ENCODE measurements at regions not wholly inside any gene's neighbourhood (a gene's known extent, or its start where the extent isn't known, plus 50 kb on each side); places are given as distances from the start of the nearest gene placed in this dataset.
A peak's percentile ranks its signal among the peaks of the same experiment; 100 is the strongest.

DNA sequence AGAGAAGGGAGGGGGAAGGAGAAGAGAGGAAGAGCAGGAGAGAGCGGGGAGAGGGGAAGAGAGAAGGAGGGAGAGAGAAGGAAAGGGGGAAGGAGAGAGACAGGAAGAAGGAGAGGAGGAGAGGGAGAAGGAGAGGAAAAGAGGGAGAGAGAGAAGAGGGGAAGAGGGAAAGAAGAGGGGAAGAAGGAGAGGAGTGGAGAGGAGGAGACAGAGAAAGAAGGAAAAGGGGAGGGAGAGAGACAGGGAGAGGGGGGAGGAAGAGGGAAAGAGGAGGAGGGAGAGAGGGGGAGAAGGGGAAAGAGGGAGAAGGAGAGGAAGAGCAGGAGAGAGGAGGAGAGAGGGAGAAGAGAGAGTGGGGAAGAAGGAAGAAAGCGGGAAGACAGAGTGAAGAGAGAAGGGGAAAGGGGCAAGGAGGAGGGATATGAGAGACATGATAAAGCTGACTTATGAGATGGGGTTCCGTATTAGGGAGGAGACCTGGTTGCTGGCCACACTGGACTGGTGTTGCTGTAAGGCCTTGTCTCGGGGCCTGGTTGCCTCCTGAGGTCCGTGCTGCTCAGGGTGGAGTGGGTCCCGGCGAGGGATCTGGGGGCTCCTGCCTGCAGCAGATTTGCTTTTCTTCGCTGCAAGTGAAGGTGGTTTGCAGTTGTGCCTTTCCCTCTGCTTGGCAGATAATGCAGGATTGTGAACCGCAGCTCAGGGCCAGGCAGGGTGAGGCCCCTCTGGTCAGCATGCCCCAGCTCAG is 139.5 kb downstream of the TEX29 start:
- Mint-ChIP-seq H3K9me3 (ENCODE audit: unreplicated experiment) (peaks cover 2% of the 10 kb centered on the region), H3K4me1 (ENCODE audit: low read depth, unreplicated experiment) (no peaks in the 10 kb centered on the region), H3K36me3 (ENCODE audit: low read depth, unreplicated experiment) (peaks cover 2% of the 10 kb centered on the region), H3K4me3 (ENCODE audit: unreplicated experiment) (no peak overlapping the region), H3K27me3 (ENCODE audit: low read depth, unreplicated experiment) (peaks cover 48% of the 10 kb centered on the region), H3K27ac (ENCODE audit: unreplicated experiment) (no peak overlapping the region)
- FAIRE-seq (no peak), DNase-seq (ENCODE audit: low read depth) (no peak)
- Histone ChIP-seq H3K27ac (ENCODE audit: low read depth, low read length) (no peak overlapping the region), H3K79me2 (ENCODE audit: insufficient read depth, low read length) (no peaks in the 10 kb centered on the region), H3K9ac (ENCODE audit: low read length) (no peak overlapping the region), H3K4me1 (ENCODE audit: insufficient read depth, low read length) (no peaks in the 10 kb centered on the region), H4K20me1 (ENCODE audit: insufficient read depth, low read length) (no peaks in the 10 kb centered on the region), H2AFZ (ENCODE audit: low read depth, low read length) (no peak overlapping the region), H3K27me3 (ENCODE audit: insufficient read depth, low read length) (no peaks in the 10 kb centered on the region), H3K36me3 (ENCODE audit: insufficient read depth, low read length) (no peaks in the 10 kb centered on the region), H3K4me2 (ENCODE audit: low read length) (no peak overlapping the region), H3K9me3 (ENCODE audit: insufficient read depth, low read depth, low read length) (no peaks in the 10 kb centered on the region), H3K4me3 (ENCODE audit: insufficient read depth, low read depth, low read length) (no peak overlapping the region)
- TF ChIP-seq, protein P1, sequence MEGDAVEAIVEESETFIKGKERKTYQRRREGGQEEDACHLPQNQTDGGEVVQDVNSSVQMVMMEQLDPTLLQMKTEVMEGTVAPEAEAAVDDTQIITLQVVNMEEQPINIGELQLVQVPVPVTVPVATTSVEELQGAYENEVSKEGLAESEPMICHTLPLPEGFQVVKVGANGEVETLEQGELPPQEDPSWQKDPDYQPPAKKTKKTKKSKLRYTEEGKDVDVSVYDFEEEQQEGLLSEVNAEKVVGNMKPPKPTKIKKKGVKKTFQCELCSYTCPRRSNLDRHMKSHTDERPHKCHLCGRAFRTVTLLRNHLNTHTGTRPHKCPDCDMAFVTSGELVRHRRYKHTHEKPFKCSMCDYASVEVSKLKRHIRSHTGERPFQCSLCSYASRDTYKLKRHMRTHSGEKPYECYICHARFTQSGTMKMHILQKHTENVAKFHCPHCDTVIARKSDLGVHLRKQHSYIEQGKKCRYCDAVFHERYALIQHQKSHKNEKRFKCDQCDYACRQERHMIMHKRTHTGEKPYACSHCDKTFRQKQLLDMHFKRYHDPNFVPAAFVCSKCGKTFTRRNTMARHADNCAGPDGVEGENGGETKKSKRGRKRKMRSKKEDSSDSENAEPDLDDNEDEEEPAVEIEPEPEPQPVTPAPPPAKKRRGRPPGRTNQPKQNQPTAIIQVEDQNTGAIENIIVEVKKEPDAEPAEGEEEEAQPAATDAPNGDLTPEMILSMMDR (IDR thresholded peaks at IDR 0.05; ENCODE audit: insufficient read depth, low read depth, low read length), result no peak

DNA sequence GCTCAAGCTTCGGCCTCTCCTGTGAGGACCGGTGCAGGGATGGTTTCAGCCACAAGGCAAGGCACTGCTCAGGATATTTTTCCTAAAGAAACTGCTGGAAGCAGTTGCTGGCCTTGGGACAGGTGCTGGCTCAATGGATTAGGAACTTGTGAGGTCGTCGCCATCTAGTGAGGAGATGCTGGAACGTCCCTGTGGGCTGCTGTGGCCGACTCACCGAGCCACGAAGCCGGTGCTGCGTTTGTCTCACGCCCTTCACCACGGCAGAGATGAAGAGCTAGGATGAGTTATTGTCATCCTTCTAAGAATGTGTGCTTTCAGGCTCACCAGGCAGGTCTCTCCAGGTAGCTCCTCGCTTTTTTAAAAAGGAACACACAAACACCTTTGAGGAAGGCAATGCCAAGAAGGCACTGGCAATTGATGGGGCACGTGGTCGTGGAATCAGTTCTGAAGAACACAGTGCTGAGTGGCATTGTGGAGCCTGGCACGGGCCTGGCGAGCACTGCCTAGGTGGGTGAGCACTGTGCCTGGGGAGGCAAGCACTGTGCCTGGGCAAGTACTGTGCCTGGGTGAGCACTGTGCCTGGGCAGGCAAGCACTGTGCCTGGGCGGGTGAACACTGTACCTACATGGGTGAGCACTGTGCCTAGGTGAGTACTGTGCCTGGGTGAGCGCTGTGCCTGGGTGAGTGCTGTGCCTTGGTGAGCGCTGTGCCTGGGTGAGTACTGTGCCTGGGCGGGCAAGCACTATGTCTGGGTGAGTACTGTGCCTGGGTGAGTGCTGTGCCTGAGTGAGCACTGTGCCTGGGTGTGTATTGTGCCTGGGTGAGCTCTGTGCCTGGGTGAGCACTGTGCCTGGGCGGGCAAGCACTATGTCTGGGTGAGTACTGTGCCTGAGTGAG is 140.4 kb downstream of the TEX29 start:
- TF ChIP-seq, protein P1 (IDR thresholded peaks at IDR 0.05; ENCODE audit: insufficient read depth, low read depth, low read length), result peak; percentile 22
- no peak for TF ChIP-seq EZH2 (IDR thresholded peaks at IDR 0.05; ENCODE audit: insufficient read depth, low read length)
- H3K27ac ChIP-seq (ENCODE audit: low read depth, low read length), result no peak overlapping the region
- H3K4me3 ChIP-seq (ENCODE audit: insufficient read depth, low read depth, low read length), result no peak overlapping the region
- peak; percentile 14 for DNase-seq (ENCODE audit: low read depth)
- H3K4me2 ChIP-seq (ENCODE audit: low read length), result no peak overlapping the region
- H3K9ac ChIP-seq (ENCODE audit: low read length), result no peak overlapping the region
- peaks cover 52% of the 10 kb centered on the region for H3K27me3 Mint-ChIP-seq (ENCODE audit: low read depth, unreplicated experiment)
- peaks cover 2% of the 10 kb centered on the region for H3K36me3 Mint-ChIP-seq (ENCODE audit: low read depth, unreplicated experiment)
- no peaks in the 10 kb centered on the region for H3K79me2 ChIP-seq (ENCODE audit: insufficient read depth, low read length)
- FAIRE-seq, result no peak
- H4K20me1 ChIP-seq (ENCODE audit: insufficient read depth, low read length), result no peaks in the 10 kb centered on the region
- no peaks in the 10 kb centered on the region for H3K9me3 ChIP-seq (ENCODE audit: insufficient read depth, low read depth, low read length)
- H3K27me3 ChIP-seq (ENCODE audit: insufficient read depth, low read length), result no peaks in the 10 kb centered on the region
- H3K36me3 ChIP-seq (ENCODE audit: insufficient read depth, low read length), result no peaks in the 10 kb centered on the region
- H3K4me3 Mint-ChIP-seq (ENCODE audit: unreplicated experiment), result no peak overlapping the region
- H3K27ac Mint-ChIP-seq (ENCODE audit: unreplicated experiment), result no peak overlapping the region
- no peaks in the 10 kb centered on the region for H3K4me1 ChIP-seq (ENCODE audit: insufficient read depth, low read length)
- no peak overlapping the region for H2AFZ ChIP-seq (ENCODE audit: low read depth, low read length)
- H3K4me1 Mint-ChIP-seq (ENCODE audit: low read depth, unreplicated experiment), result no peaks in the 10 kb centered on the region
- no peaks in the 10 kb centered on the region for H3K9me3 Mint-ChIP-seq (ENCODE audit: unreplicated experiment)
